ENCODE measurements at regions not wholly inside any gene's neighbourhood (a gene's known extent, or its start where the extent isn't known, plus 50 kb on each side); places are given as distances from the start of the nearest gene placed in this dataset.
"Not testable (repeated sequence)": the region's sequence is repeated elsewhere in the genome, so short reads cannot be mapped to it uniquely, and the experiment has no call there.

GRCh38 chr6:163739966-163740365, 325.4 kb downstream of the QKI start:
- DNase-seq = no peak
- Mint-ChIP-seq H3K4me3 (no peak overlapping the region), H3K9me3 (ENCODE audit: low read depth) (no peaks in the 10 kb centered on the region), H3K4me1 (no peaks in the 10 kb centered on the region), H3K27me3 (no peaks in the 10 kb centered on the region), H3K27ac (no peak overlapping the region), H3K36me3 (ENCODE audit: low read depth) (no peaks in the 10 kb centered on the region)
- ATAC-seq = no peak
- CTCF ChIA-PET = no interaction called here
- POLR2A ChIA-PET = interaction anchor here (0.6 kb wide), 1 partner anchor 519 kb away, joined by 5 read pairs; no protein-coding TSS in a partner anchor
- intact Hi-C loops (cut with DNase I, micrococcal nuclease) = no loop called here

GRCh38 chr6:163739408-163739725, 324.8 kb downstream of the QKI start:
- ChIA-PET POLR2A (no interaction called here), CTCF (no interaction called here)
- DNase-seq (no peak), ATAC-seq (no peak)
- H3K36me3 Mint-ChIP-seq (ENCODE audit: low read depth) = no peaks in the 10 kb centered on the region
- H3K4me1 Mint-ChIP-seq = no peaks in the 10 kb centered on the region
- H3K9me3 Mint-ChIP-seq (ENCODE audit: low read depth) = no peaks in the 10 kb centered on the region
- H3K4me3 Mint-ChIP-seq = no peak overlapping the region
- intact Hi-C loops (cut with DNase I, micrococcal nuclease) = no loop called here
- no peaks in the 10 kb centered on the region for H3K27me3 Mint-ChIP-seq
- H3K27ac Mint-ChIP-seq = no peak overlapping the region

- ChIA-PET CTCF (no interaction called here), POLR2A (no interaction called here)
- DNase-seq (no peak), ATAC-seq (no peak)
- no peaks in the 10 kb centered on the region for H3K4me1 Mint-ChIP-seq
- H3K27ac Mint-ChIP-seq = no peak overlapping the region
- no peaks in the 10 kb centered on the region for H3K36me3 Mint-ChIP-seq (ENCODE audit: low read depth)
- H3K4me3 Mint-ChIP-seq = no peak overlapping the region
- intact Hi-C loops (cut with DNase I, micrococcal nuclease) = no loop called here
- no peaks in the 10 kb centered on the region for H3K27me3 Mint-ChIP-seq
- no peaks in the 10 kb centered on the region for H3K9me3 Mint-ChIP-seq (ENCODE audit: low read depth)
These were observed 324.3 kb downstream of the QKI start for GRCh38 chr6:163738725-163739407.

GRCh38 chr6:163738304-163738703, 323.8 kb downstream of the QKI start:
- DNase-seq = no peak
- ATAC-seq = no peak
- ChIA-PET POLR2A (no interaction called here), CTCF (no interaction called here)
- Mint-ChIP-seq H3K36me3 (ENCODE audit: low read depth) (no peaks in the 10 kb centered on the region), H3K9me3 (ENCODE audit: low read depth) (no peaks in the 10 kb centered on the region), H3K27me3 (no peaks in the 10 kb centered on the region), H3K4me1 (no peaks in the 10 kb centered on the region), H3K27ac (no peak overlapping the region), H3K4me3 (no peak overlapping the region)
- intact Hi-C loops (cut with DNase I, micrococcal nuclease) = no loop called here

DNA sequence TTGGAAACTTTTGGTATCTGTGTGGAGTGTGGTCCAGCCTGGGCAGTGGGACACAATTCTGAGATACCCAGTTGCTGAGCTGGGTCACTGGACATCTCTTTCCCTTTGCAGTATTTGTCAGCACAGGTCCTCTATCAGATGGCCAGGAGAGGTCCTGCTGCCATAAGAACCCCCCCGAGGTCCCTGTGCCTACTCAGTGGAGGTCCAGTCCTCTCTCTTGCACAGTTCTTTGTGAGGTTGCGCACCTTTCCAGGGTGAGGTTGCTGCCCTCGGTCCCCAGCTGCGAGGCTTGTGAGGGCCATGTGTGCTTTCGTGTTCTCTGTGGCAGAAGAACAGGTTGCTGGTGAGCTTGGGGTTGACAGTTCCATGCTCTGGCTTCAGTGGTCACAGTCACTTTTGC, 320.6 kb downstream of the QKI start:
- Mint-ChIP-seq H3K4me1 (no peaks in the 10 kb centered on the region), H3K36me3 (ENCODE audit: low read depth) (no peaks in the 10 kb centered on the region), H3K27me3 (no peaks in the 10 kb centered on the region), H3K4me3 (no peak overlapping the region), H3K9me3 (ENCODE audit: low read depth) (no peaks in the 10 kb centered on the region), H3K27ac (no peak overlapping the region)
- intact Hi-C loops (cut with DNase I, micrococcal nuclease) = no loop called here
- no peak for DNase-seq
- POLR2A ChIA-PET = no interaction called here
- CTCF ChIA-PET = no interaction called here
- no peak for ATAC-seq

GRCh38 chr6:163733061-163733460, 318.5 kb downstream of the QKI start:
- intact Hi-C loops (cut with DNase I, micrococcal nuclease) = no loop called here
- H3K36me3 Mint-ChIP-seq (ENCODE audit: low read depth) = no peaks in the 10 kb centered on the region
- H3K4me3 Mint-ChIP-seq = no peak overlapping the region
- no peaks in the 10 kb centered on the region for H3K27me3 Mint-ChIP-seq
- ATAC-seq (no peak), DNase-seq (no peak)
- ChIA-PET POLR2A (no interaction called here), CTCF (no interaction called here)
- no peaks in the 10 kb centered on the region for H3K4me1 Mint-ChIP-seq
- no peaks in the 10 kb centered on the region for H3K9me3 Mint-ChIP-seq (ENCODE audit: low read depth)
- H3K27ac Mint-ChIP-seq = no peak overlapping the region

DNA sequence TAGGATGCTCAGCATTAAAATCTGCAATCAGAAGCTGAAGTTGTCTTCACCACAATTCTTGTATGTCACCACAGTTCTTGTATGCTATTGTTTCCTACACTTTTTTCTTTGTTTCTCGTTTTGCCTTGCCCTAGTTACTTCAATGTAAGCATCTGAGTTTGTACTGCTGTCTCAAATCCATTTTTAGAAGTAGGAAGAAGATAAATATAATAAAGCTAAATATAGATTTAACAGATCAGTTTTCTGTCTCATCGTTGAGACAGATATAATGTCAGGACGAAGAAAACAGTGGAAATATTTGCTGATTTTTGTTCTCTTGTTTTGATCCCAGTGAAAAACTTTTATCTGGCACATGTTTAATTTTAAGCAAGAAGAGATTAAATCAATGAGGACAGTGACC, 318.0 kb downstream of the QKI start:
- no peak for ATAC-seq
- H3K4me3 Mint-ChIP-seq = no peak overlapping the region

GRCh38 chr6:163732014-163732351, 317.5 kb downstream of the QKI start:
- ATAC-seq; H3K36me3 Mint-ChIP-seq (ENCODE audit: low read depth); H3K4me3 Mint-ChIP-seq; H3K27ac Mint-ChIP-seq; H3K27me3 Mint-ChIP-seq; H3K9me3 Mint-ChIP-seq (ENCODE audit: low read depth); CTCF ChIA-PET; intact Hi-C loops (cut with DNase I, micrococcal nuclease); POLR2A ChIA-PET; DNase-seq; H3K4me1 Mint-ChIP-seq: not testable (repeated sequence)

More for the DNA sequence above, 318.0 kb downstream of the QKI start:
- no peaks in the 10 kb centered on the region for H3K9me3 Mint-ChIP-seq (ENCODE audit: low read depth)
- no peaks in the 10 kb centered on the region for H3K4me1 Mint-ChIP-seq
- CTCF ChIA-PET = no interaction called here
- no peak overlapping the region for H3K27ac Mint-ChIP-seq
- H3K27me3 Mint-ChIP-seq = no peaks in the 10 kb centered on the region
- no peaks in the 10 kb centered on the region for H3K36me3 Mint-ChIP-seq (ENCODE audit: low read depth)
- no peak for DNase-seq
- intact Hi-C loops (cut with DNase I, micrococcal nuclease) = no loop called here
- POLR2A ChIA-PET = no interaction called here

GRCh38 chr6:163731215-163732013, 316.9 kb downstream of the QKI start:
- CTCF ChIA-PET = interaction anchor here (0.5 kb wide), 1 partner anchor 458 kb away, joined by 3 read pairs; no protein-coding TSS in a partner anchor
- H3K27me3 Mint-ChIP-seq = no peaks in the 10 kb centered on the region
- POLR2A ChIA-PET = no interaction called here
- intact Hi-C loops (cut with DNase I, micrococcal nuclease) = no loop called here
- H3K4me1 Mint-ChIP-seq = no peaks in the 10 kb centered on the region
- no peak for ATAC-seq
- no peak overlapping the region for H3K4me3 Mint-ChIP-seq
- H3K9me3 Mint-ChIP-seq (ENCODE audit: low read depth) = no peaks in the 10 kb centered on the region
- DNase-seq = no peak
- H3K27ac Mint-ChIP-seq = no peak overlapping the region
- no peaks in the 10 kb centered on the region for H3K36me3 Mint-ChIP-seq (ENCODE audit: low read depth)

GRCh38 chr6:163730246-163731210, 316.0 kb downstream of the QKI start:
- no peaks in the 10 kb centered on the region for H3K9me3 Mint-ChIP-seq (ENCODE audit: low read depth)
- CTCF ChIA-PET = interaction anchor here (0.5 kb wide), 1 partner anchor 457 kb away, joined by 3 read pairs; no protein-coding TSS in a partner anchor
- POLR2A ChIA-PET = no interaction called here
- H3K4me1 Mint-ChIP-seq = no peaks in the 10 kb centered on the region
- DNase-seq = no peak
- H3K4me3 Mint-ChIP-seq = no peak overlapping the region
- H3K27me3 Mint-ChIP-seq = no peaks in the 10 kb centered on the region
- ATAC-seq = no peak
- H3K27ac Mint-ChIP-seq = no peak overlapping the region
- intact Hi-C loops (cut with DNase I, micrococcal nuclease) = no loop called here
- no peaks in the 10 kb centered on the region for H3K36me3 Mint-ChIP-seq (ENCODE audit: low read depth)

GRCh38 chr6:163729127-163729872, 314.8 kb downstream of the QKI start:
- Mint-ChIP-seq H3K27ac (no peak overlapping the region), H3K27me3 (no peaks in the 10 kb centered on the region), H3K36me3 (ENCODE audit: low read depth) (no peaks in the 10 kb centered on the region), H3K9me3 (ENCODE audit: low read depth) (no peaks in the 10 kb centered on the region), H3K4me3 (no peak overlapping the region), H3K4me1 (no peaks in the 10 kb centered on the region)
- ATAC-seq (no peak), DNase-seq (no peak)
- intact Hi-C loops (cut with DNase I, micrococcal nuclease) = no loop called here
- POLR2A ChIA-PET = no interaction called here
- CTCF ChIA-PET = no interaction called here

Measured in activated CD4-positive, alpha-beta T cell treated with anti-CD3 and anti-CD28 coated beads for 36 hours (primary cell).